ENCODE measurements at regions not wholly inside any gene's neighbourhood (a gene's known extent, or its start where the extent isn't known, plus 50 kb on each side); places are given as distances from the start of the nearest gene placed in this dataset.

- H3K36me3 ChIP-seq (ENCODE audit: insufficient read depth), result no peaks in the 10 kb centered on the region
- Mint-ChIP-seq H3K4me1 (no peaks in the 10 kb centered on the region), H3K36me3 (ENCODE audit: low read depth) (no peaks in the 10 kb centered on the region), H3K4me3 (no peak overlapping the region), H3K27me3 (ENCODE audit: insufficient read depth, low read depth, poor library complexity) (peaks cover 2% of the 10 kb centered on the region), H3K27ac (no peak overlapping the region), H3K9me3 (peaks cover 5% of the 10 kb centered on the region; the same call in 2 of the 3 replicates)
- ATAC-seq (no peak), DNase-seq (ENCODE audit: low spot score) (no peak)
- no peak overlapping the region for H3K4me3 ChIP-seq
- H3K9me2 ChIP-seq (ENCODE audit: insufficient read depth), result no peaks in the 10 kb centered on the region
- TF ChIP-seq EZH2 (IDR thresholded peaks at IDR 0.05; ENCODE audit: low read depth, unreplicated experiment), result no peak
- TF ChIP-seq ZNF114 (CRISPR knock-in tag; IDR thresholded peaks at IDR 0.05), result no peak
- TF ChIP-seq STAT1 (IDR thresholded peaks at IDR 0.05; ENCODE audit: unreplicated experiment), result no peak
- no peak for TF ChIP-seq CREB1 (CRISPR knock-in tag; IDR thresholded peaks at IDR 0.05; ENCODE audit: low read depth)
- no peak for TF ChIP-seq ZNF462 (CRISPR knock-in tag; IDR thresholded peaks at IDR 0.05)
- TF ChIP-seq ETS1 (IDR thresholded peaks at IDR 0.05), result no peak
- TF ChIP-seq ZNF331 (CRISPR knock-in tag; IDR thresholded peaks at IDR 0.05; ENCODE audit: low read depth), result no peak
- H3K4me2 ChIP-seq, result no peak overlapping the region
- H3F3A ChIP-seq (replicated peaks; ENCODE audit: low read depth), result no peaks in the 10 kb centered on the region
- H3K27ac ChIP-seq (ENCODE audit: low read depth), result no peak overlapping the region
- no peaks in the 10 kb centered on the region for H3K27me3 ChIP-seq (ENCODE audit: insufficient read depth)
- H3K4me1 ChIP-seq (ENCODE audit: insufficient read depth), result no peaks in the 10 kb centered on the region
- H2AFZ ChIP-seq, result no peak overlapping the region
- H3K79me2 ChIP-seq (replicated peaks; ENCODE audit: insufficient read depth), result no peaks in the 10 kb centered on the region
- no peaks in the 10 kb centered on the region for H4K20me1 ChIP-seq (replicated peaks; ENCODE audit: insufficient read depth)
These were observed 753.5 kb upstream of the PABPC4L start for GRCh38 chr4:134955059-134955458.
